ENCODE measurements at regions not wholly inside any gene's neighbourhood (a gene's known extent, or its start where the extent isn't known, plus 50 kb on each side); places are given as distances from the start of the nearest gene placed in this dataset.

GRCh38 chr3:106018102-106018501, 149.3 kb upstream of the CBLB start:
- DNase-seq (ENCODE audit: low read depth, low spot score), result no peak
- H3K27me3 ChIP-seq (ENCODE audit: control insufficient read depth, insufficient read depth, low read length), result no peaks in the 10 kb centered on the region
- POLR2A ChIA-PET, result no interaction called here
- no peak overlapping the region for H3K4me3 ChIP-seq (ENCODE audit: low read depth, low read length)
- H3K9me3 ChIP-seq (ENCODE audit: control insufficient read depth, insufficient read depth, low read length), result no peaks in the 10 kb centered on the region
- TF ChIP-seq CTCF (IDR thresholded peaks at IDR 0.05; ENCODE audit: low read depth, low read length), result no peak
- CTCF ChIA-PET, result no interaction called here
- no peak overlapping the region for H3K27ac ChIP-seq (ENCODE audit: low read depth, low read length)

- Histone ChIP-seq H3K27ac (ENCODE audit: low read depth, low read length) (no peak overlapping the region), H3K9me3 (ENCODE audit: control insufficient read depth, insufficient read depth, low read length) (no peaks in the 10 kb centered on the region), H3K27me3 (ENCODE audit: control insufficient read depth, insufficient read depth, low read length) (no peaks in the 10 kb centered on the region), H3K4me3 (ENCODE audit: low read depth, low read length) (no peak overlapping the region)
- POLR2A ChIA-PET, result no interaction called here
- CTCF ChIA-PET, result no interaction called here
- no peak for DNase-seq (ENCODE audit: low read depth, low spot score)
- TF ChIP-seq CTCF (IDR thresholded peaks at IDR 0.05; ENCODE audit: low read depth, low read length), result no peak
Observed at GRCh38 chr3:106018929-106019550, 150.2 kb upstream of the CBLB start.

GRCh38 chr3:106022913-106023312, 154.1 kb upstream of the CBLB start:
- ChIA-PET CTCF (interaction anchor here (0.6 kb wide), 2 partner anchors 10 to 713 kb away, joined by 3 read pairs; no protein-coding TSS in a partner anchor), POLR2A (no interaction called here)
- no peak for TF ChIP-seq CTCF (IDR thresholded peaks at IDR 0.05; ENCODE audit: low read depth, low read length)
- Histone ChIP-seq H3K27ac (ENCODE audit: low read depth, low read length) (no peak overlapping the region), H3K9me3 (ENCODE audit: control insufficient read depth, insufficient read depth, low read length) (no peaks in the 10 kb centered on the region), H3K27me3 (ENCODE audit: control insufficient read depth, insufficient read depth, low read length) (no peaks in the 10 kb centered on the region), H3K4me3 (ENCODE audit: low read depth, low read length) (no peak overlapping the region)
- DNase-seq (ENCODE audit: low read depth, low spot score), result no peak

- no peaks in the 10 kb centered on the region for H3K27me3 ChIP-seq (ENCODE audit: control insufficient read depth, insufficient read depth, low read length)
- H3K27ac ChIP-seq (ENCODE audit: low read depth, low read length), result no peak overlapping the region
- CTCF ChIA-PET, result interaction anchor here (1.0 kb wide), 1 partner anchor 236 kb away, joined by 3 read pairs; no protein-coding TSS in a partner anchor
- TF ChIP-seq CTCF (IDR thresholded peaks at IDR 0.05; ENCODE audit: low read depth, low read length), result no peak
- DNase-seq (ENCODE audit: low read depth, low spot score), result no peak
- POLR2A ChIA-PET, result interaction anchor here (0.9 kb wide), 1 partner anchor 1785 kb away, joined by 4 read pairs; no protein-coding TSS in a partner anchor
- no peak overlapping the region for H3K4me3 ChIP-seq (ENCODE audit: low read depth, low read length)
- H3K9me3 ChIP-seq (ENCODE audit: control insufficient read depth, insufficient read depth, low read length), result no peaks in the 10 kb centered on the region
Observed at GRCh38 chr3:106025151-106025722, 156.4 kb upstream of the CBLB start.

- DNase-seq (ENCODE audit: low read depth, low spot score), result no peak
- Histone ChIP-seq H3K27me3 (ENCODE audit: control insufficient read depth, insufficient read depth, low read length) (no peaks in the 10 kb centered on the region), H3K9me3 (ENCODE audit: control insufficient read depth, insufficient read depth, low read length) (no peaks in the 10 kb centered on the region), H3K27ac (ENCODE audit: low read depth, low read length) (no peak overlapping the region), H3K4me3 (ENCODE audit: low read depth, low read length) (no peak overlapping the region)
- ChIA-PET CTCF (no interaction called here), POLR2A (no interaction called here)
- TF ChIP-seq CTCF (IDR thresholded peaks at IDR 0.05; ENCODE audit: low read depth, low read length), result no peak
Observed at GRCh38 chr3:106029954-106030626, 161.3 kb upstream of the CBLB start.
